ENCODE measurements at regions not wholly inside any gene's neighbourhood (a gene's known extent, or its start where the extent isn't known, plus 50 kb on each side); places are given as distances from the start of the nearest gene placed in this dataset.
"Not testable (repeated sequence)": the region's sequence is repeated elsewhere in the genome, so short reads cannot be mapped to it uniquely, and the experiment has no call there.

- no peak for TF ChIP-seq CTCF (IDR thresholded peaks at IDR 0.05)
- H3K4me3 ChIP-seq, result no peak overlapping the region
- intact Hi-C loops (cut with DNase I), result no loop called here
- H3K9me3 ChIP-seq, result peaks cover 0 to 16% (median 0%) of the 10 kb centered on the region in 11 donors
- DNase-seq, result no peak
- H3K27ac ChIP-seq, result no peak overlapping the region
- no peaks in the 10 kb centered on the region for H3K4me1 ChIP-seq
- no peaks in the 10 kb centered on the region for H3K27me3 ChIP-seq
- H3K36me3 ChIP-seq, result no peaks in the 10 kb centered on the region
- ATAC-seq, result no peak
Observed at GRCh38 chr5:97998941-97999340, 774.5 kb upstream of the RGMB start.

- intact Hi-C loops (cut with DNase I), result no loop called here
- TF ChIP-seq CTCF (IDR thresholded peaks at IDR 0.05), result no peak
- Histone ChIP-seq H3K27me3 (no peaks in the 10 kb centered on the region), H3K27ac (no peak overlapping the region), H3K4me1 (no peaks in the 10 kb centered on the region), H3K36me3 (no peaks in the 10 kb centered on the region), H3K4me3 (no peak overlapping the region), H3K9me3 (peaks cover 0 to 17% (median 0%) of the 10 kb centered on the region in 11 donors)
- ATAC-seq, result no peak
- WGBS, 2 donors, result 78 to 90% methylated on average over 3 of the region's 3 CpGs
- no peak for DNase-seq
Observed at GRCh38 chr5:98004463-98004862, 769.0 kb upstream of the RGMB start.

- Histone ChIP-seq H3K36me3 (no peaks in the 10 kb centered on the region), H3K4me1 (no peaks in the 10 kb centered on the region), H3K9me3 (peaks cover 0 to 5% (median 0%) of the 10 kb centered on the region in 11 donors), H3K27me3 (no peaks in the 10 kb centered on the region), H3K4me3 (no peak overlapping the region), H3K27ac (no peak overlapping the region)
- DNase-seq, result no peak
- ATAC-seq, result no peak
- WGBS, 2 donors, result 47 to 57% methylated on average over 2 of the region's 2 CpGs
- no peak for TF ChIP-seq CTCF (IDR thresholded peaks at IDR 0.05)
- intact Hi-C loops (cut with DNase I), result no loop called here
Observed at GRCh38 chr5:98016771-98017170, 756.7 kb upstream of the RGMB start.

- H3K36me3 ChIP-seq; H3K27me3 ChIP-seq; H3K4me3 ChIP-seq; H3K27ac ChIP-seq; DNase-seq; H3K4me1 ChIP-seq; ATAC-seq; intact Hi-C loops (cut with DNase I): not testable (repeated sequence)
- H3K9me3 ChIP-seq, result peaks cover 0 to 13% (median 0%) of the 10 kb centered on the region in 11 donors
- 87% methylated on average over 4 of the region's 4 CpGs for WGBS, 2 donors
Observed at GRCh38 chr5:98030273-98030672, 743.2 kb upstream of the RGMB start.

- DNase-seq; H3K9me3 ChIP-seq; H3K27me3 ChIP-seq; intact Hi-C loops (cut with DNase I); ATAC-seq; H3K27ac ChIP-seq; H3K4me1 ChIP-seq; H3K36me3 ChIP-seq; H3K4me3 ChIP-seq: not testable (repeated sequence)
- 74 to 86% methylated on average over 5 of the region's 5 CpGs for WGBS, 2 donors
Observed at GRCh38 chr5:98031036-98031435, 742.4 kb upstream of the RGMB start.

GRCh38 chr5:98031496-98031895 is 742.0 kb upstream of the RGMB start:
- intact Hi-C loops (cut with DNase I), result no loop called here
- WGBS, 2 donors, result 86 to 87% methylated on average over 3 of the region's 3 CpGs
- H3K9me3 ChIP-seq, result peaks cover 0 to 6% (median 0%) of the 10 kb centered on the region in 11 donors
- H3K27ac ChIP-seq, result no peak overlapping the region
- H3K36me3 ChIP-seq, result no peaks in the 10 kb centered on the region
- TF ChIP-seq CTCF (IDR thresholded peaks at IDR 0.05), result no peak
- DNase-seq (no peak), ATAC-seq (no peak)
- H3K4me1 ChIP-seq, result no peaks in the 10 kb centered on the region
- no peaks in the 10 kb centered on the region for H3K27me3 ChIP-seq
- H3K4me3 ChIP-seq, result no peak overlapping the region
